Lung (tissue), 11 donors: ENCODE measurements at regions not wholly inside any gene's neighbourhood (a gene's known extent, or its start where the extent isn't known, plus 50 kb on each side); places are given as distances from the start of the nearest gene placed in this dataset.

Experiments
- ATAC-seq: fragments of 200-7000 bp; cut with Tn5 transposase; one replicate; pipeline ENCODE4 v1.9.1; 2020; ENCODE audit warnings: moderate number of reproducible peaks; ENCODE audit not compliant: insufficient read depth, low FRiP score
- DNase-seq, 3 donors: peaks; one replicate each; pipeline ENCODE4 v3.0.0-alpha.2; 2013 to 2017
- H3K27ac ChIP-seq, 2 donors: one replicate each; pipeline ENCODE4 v1.5.1; 2013; ENCODE audit warnings: mild to moderate bottlenecking in 2 of 2, moderate library complexity in 2 of 2, control low read depth in 1 of 2, inconsistent platforms in 1 of 2, low read depth in 1 of 2, low read length in 1 of 2
- H3K27me3 ChIP-seq, 3 donors: one replicate each; pipeline ENCODE4 v1.5.1; 2013; ENCODE audit warnings: low read length in 2 of 3; ENCODE audit not compliant: control insufficient read depth in 3 of 3, insufficient read depth in 3 of 3
- H3K36me3 ChIP-seq, 4 donors: one replicate each; pipeline ENCODE4 v1.5.1; 2013; ENCODE audit warnings: low read length in 4 of 4, mild to moderate bottlenecking in 1 of 4, moderate library complexity in 1 of 4; ENCODE audit not compliant: control insufficient read depth in 4 of 4, insufficient read depth in 4 of 4
- H3K4me1 ChIP-seq, 5 donors: one replicate each; pipeline ENCODE4 v1.5.1; 2013; ENCODE audit warnings: low read length in 5 of 5, mild to moderate bottlenecking in 2 of 5, moderate library complexity in 1 of 5; ENCODE audit not compliant: control insufficient read depth in 5 of 5, insufficient read depth in 5 of 5
- H3K4me3 ChIP-seq: one replicate; pipeline ENCODE4 v1.5.1; 2013; ENCODE audit warnings: mild to moderate bottlenecking, control low read depth, moderate library complexity
- H3K9ac ChIP-seq, 2 donors: one replicate each; pipeline ENCODE4 v1.5.1; 2013; ENCODE audit warnings: low read length in 2 of 2, control low read depth in 1 of 2; ENCODE audit not compliant: insufficient read depth in 1 of 2
- H3K9me3 ChIP-seq, 4 donors: one replicate each; pipeline ENCODE4 v1.5.1; 2013; ENCODE audit warnings: low read length in 3 of 4, mild to moderate bottlenecking in 1 of 4, moderate library complexity in 1 of 4; ENCODE audit not compliant: control insufficient read depth in 4 of 4, insufficient read depth in 3 of 4
- WGBS, 2 donors: extraction: QIAGEN DNeasy Blood & Tissue Kit; methylation state at CpG; one replicate each; pipeline ENCODE4 v1.1.7; 2013; 5-methylcytosine and 5-hydroxymethylcytosine counted together
- TF ChIP-seq, protein P1 (sequence below): IDR thresholded peaks from 2 replicates; pipeline ENCODE4 v1.5.1; 2012; ENCODE audit warnings: mild to moderate bottlenecking; ENCODE audit errors: control extremely low read depth, extremely low read depth
- donor health status: control.
- donor health status: control.
- donor health status: Bipolar disorder and iron deficiency.
- donor health status: healthy.
- donor health status: DM: yes; HTN: yes; CAD: no.

DNA sequence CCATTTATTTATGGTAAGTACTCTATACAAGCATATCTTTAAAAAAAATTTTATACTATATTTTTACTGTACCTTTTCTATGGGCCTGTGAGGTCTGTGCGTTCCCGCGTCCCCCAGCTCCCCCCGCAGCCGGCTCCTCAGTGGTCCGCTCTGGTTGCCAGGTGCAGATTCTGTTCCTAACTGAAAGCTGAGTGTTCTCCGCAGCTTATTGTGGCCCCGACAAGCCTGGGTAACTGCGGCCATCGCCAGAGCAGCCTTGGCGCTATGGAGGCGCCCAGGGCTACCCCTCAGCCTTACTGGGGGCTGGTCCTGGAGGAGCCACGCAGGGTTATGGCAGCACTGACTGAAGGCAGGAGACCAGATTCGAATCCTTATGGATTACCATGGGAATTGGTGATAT is 896.8 kb downstream of the PCDH17 start:
- Histone ChIP-seq H3K27me3 (no peaks in the 10 kb centered on the region), H3K9me3 (no peaks in the 10 kb centered on the region), H3K27ac (no peak overlapping the region), H3K4me1 (no peaks in the 10 kb centered on the region), H3K9ac (no peak overlapping the region), H3K4me3 (no peak overlapping the region), H3K36me3 (no peaks in the 10 kb centered on the region)
- DNase-seq: no peak
- WGBS, 2 donors: 89 to 95% methylated on average over 14 of the region's 14 CpGs
- TF ChIP-seq, protein P1, sequence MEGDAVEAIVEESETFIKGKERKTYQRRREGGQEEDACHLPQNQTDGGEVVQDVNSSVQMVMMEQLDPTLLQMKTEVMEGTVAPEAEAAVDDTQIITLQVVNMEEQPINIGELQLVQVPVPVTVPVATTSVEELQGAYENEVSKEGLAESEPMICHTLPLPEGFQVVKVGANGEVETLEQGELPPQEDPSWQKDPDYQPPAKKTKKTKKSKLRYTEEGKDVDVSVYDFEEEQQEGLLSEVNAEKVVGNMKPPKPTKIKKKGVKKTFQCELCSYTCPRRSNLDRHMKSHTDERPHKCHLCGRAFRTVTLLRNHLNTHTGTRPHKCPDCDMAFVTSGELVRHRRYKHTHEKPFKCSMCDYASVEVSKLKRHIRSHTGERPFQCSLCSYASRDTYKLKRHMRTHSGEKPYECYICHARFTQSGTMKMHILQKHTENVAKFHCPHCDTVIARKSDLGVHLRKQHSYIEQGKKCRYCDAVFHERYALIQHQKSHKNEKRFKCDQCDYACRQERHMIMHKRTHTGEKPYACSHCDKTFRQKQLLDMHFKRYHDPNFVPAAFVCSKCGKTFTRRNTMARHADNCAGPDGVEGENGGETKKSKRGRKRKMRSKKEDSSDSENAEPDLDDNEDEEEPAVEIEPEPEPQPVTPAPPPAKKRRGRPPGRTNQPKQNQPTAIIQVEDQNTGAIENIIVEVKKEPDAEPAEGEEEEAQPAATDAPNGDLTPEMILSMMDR: no peak
- ATAC-seq: no peak

DNA sequence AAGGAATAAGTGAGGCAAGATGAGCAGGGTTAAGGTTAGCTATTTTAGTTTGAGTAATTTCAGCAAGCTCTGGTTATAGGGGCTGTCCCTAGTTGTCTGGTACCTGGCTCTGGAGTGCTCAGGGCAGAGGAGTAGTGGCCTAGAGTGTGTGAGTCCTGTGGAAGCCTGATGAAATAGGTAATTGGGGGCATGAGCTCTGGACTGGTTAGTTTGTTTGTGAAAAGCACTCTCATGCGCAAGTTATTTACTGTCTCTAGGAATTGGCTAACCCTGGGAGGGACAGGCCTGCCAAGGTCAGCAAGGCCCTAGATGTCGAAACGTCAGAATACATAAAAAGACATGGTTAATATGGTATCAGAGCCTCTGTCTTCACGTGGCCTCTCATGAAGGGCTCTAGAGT is 900.1 kb downstream of the PCDH17 start:
- TF ChIP-seq, protein P1: no peak
- DNase-seq (no peak), ATAC-seq (no peak)
- no peak overlapping the region for H3K9ac ChIP-seq
- no peaks in the 10 kb centered on the region for H3K4me1 ChIP-seq
- H3K9me3 ChIP-seq: no peaks in the 10 kb centered on the region
- H3K27ac ChIP-seq: no peak overlapping the region
- no peaks in the 10 kb centered on the region for H3K27me3 ChIP-seq
- 81 to 86% methylated on average over 4 of the region's 4 CpGs for WGBS, 2 donors
- H3K4me3 ChIP-seq: no peak overlapping the region
- H3K36me3 ChIP-seq: no peaks in the 10 kb centered on the region

DNA sequence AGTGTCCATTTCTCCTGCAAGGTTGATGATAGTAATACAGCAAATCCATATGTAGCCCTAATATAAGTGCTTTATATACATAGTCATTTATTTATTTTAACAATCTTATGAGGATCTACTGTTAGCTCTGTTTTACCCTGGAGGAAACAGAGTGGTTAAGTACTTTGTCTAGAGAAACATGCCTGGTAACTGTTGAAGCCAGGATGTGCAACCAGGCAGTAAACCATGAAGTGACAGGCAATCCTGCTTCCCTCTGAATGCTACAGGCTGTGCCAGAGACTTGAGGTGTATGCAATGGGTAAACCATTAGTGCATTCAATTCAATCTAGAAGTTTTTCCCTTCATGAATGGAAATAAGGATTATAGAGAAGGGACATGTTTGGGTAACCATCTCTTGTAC is 911.0 kb downstream of the PCDH17 start:
- Histone ChIP-seq H3K27ac (no peak overlapping the region), H3K27me3 (no peaks in the 10 kb centered on the region), H3K4me1 (no peaks in the 10 kb centered on the region), H3K9ac (no peak overlapping the region), H3K36me3 (no peaks in the 10 kb centered on the region), H3K4me3 (no peak overlapping the region), H3K9me3 (no peaks in the 10 kb centered on the region)
- DNase-seq (no peak), ATAC-seq (no peak)
- TF ChIP-seq, protein P1: no peak

DNA sequence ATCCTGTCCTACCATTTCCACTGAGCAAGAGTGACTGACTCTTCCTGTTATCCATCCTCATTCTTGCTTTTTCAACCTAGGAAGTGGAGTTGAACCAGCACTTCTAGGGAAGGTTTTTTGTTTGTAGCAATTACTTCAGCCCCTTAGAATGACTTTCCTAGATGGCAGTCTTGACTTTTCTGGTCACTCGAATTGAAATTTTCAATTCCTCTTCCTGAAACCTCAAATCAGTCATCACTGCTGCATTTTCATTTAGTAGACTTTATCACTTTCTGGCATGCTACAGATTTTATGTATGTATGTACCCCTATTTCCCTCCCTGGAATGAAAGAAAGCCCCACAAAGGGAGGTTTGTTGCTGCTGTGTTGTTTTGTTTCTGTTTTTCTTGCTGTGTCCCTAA is 915.9 kb downstream of the PCDH17 start:
- no peak for ATAC-seq
- WGBS, 2 donors: 48 to 50% methylated on average over 1 of the region's 1 CpG
- no peaks in the 10 kb centered on the region for H3K36me3 ChIP-seq

More for the DNA sequence above, 915.9 kb downstream of the PCDH17 start:
- no peak overlapping the region for H3K4me3 ChIP-seq
- H3K4me1 ChIP-seq: no peaks in the 10 kb centered on the region
- H3K9me3 ChIP-seq: no peaks in the 10 kb centered on the region
- DNase-seq: no peak
- no peaks in the 10 kb centered on the region for H3K27me3 ChIP-seq
- H3K9ac ChIP-seq: no peak overlapping the region
- TF ChIP-seq, protein P1: no peak
- H3K27ac ChIP-seq: no peak overlapping the region
